ENCODE measurements at regions not wholly inside any gene's neighbourhood (a gene's known extent, or its start where the extent isn't known, plus 50 kb on each side); places are given as distances from the start of the nearest gene placed in this dataset.

- H3K36me3 ChIP-seq = no peaks in the 10 kb centered on the region
- intact Hi-C loops (cut with DNase I; ENCODE audit: low total_unique reads) (no loop called here), in situ Hi-C loops (cut with MboI; ENCODE audit: low sequenced_read_pairs in 4 of 4) (no loop called here)
- no peak for DNase-seq
- no peaks in the 10 kb centered on the region for H3K9me3 ChIP-seq
- no peaks in the 10 kb centered on the region for H3K27me3 ChIP-seq
- H3K27ac ChIP-seq = no peak overlapping the region
- TF ChIP-seq POLR2A (IDR thresholded peaks at IDR 0.05) = no peak
- TF ChIP-seq, protein P1, sequence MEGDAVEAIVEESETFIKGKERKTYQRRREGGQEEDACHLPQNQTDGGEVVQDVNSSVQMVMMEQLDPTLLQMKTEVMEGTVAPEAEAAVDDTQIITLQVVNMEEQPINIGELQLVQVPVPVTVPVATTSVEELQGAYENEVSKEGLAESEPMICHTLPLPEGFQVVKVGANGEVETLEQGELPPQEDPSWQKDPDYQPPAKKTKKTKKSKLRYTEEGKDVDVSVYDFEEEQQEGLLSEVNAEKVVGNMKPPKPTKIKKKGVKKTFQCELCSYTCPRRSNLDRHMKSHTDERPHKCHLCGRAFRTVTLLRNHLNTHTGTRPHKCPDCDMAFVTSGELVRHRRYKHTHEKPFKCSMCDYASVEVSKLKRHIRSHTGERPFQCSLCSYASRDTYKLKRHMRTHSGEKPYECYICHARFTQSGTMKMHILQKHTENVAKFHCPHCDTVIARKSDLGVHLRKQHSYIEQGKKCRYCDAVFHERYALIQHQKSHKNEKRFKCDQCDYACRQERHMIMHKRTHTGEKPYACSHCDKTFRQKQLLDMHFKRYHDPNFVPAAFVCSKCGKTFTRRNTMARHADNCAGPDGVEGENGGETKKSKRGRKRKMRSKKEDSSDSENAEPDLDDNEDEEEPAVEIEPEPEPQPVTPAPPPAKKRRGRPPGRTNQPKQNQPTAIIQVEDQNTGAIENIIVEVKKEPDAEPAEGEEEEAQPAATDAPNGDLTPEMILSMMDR (IDR thresholded peaks at IDR 0.05 in 4 of 5, conservative IDR thresholded peaks at IDR 0.05 in 1 of 5) = no peak
- no peak for ATAC-seq
- no peaks in the 10 kb centered on the region for H3K4me1 ChIP-seq
- no peak overlapping the region for H3K4me3 ChIP-seq
Observed at GRCh38 chr6:140779991-140780596, 1352.6 kb upstream of the GJE1 start.

DNA sequence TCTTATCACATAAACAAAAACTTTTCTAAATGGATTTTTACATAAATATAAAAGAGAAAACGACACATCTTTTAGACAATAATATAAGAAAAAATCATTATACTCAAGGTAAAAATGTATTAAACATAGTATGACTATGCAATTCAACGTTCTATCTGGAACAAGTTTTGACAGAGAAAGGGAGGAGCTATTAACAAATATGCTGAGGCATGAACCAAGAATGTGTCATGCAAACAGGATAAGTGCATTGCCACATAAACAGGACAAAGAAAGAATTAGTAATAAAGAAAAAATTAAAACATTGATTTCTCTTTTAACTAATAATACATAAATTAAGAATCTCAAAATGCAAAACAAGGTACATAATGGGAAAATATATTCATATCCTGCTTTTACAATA lies 1353.4 kb upstream of the GJE1 start:
- TF ChIP-seq POLR2A (IDR thresholded peaks at IDR 0.05) = no peak
- TF ChIP-seq, protein P1 (IDR thresholded peaks at IDR 0.05 in 4 of 5, conservative IDR thresholded peaks at IDR 0.05 in 1 of 5) = no peak
- peaks cover 4 to 7% of the 10 kb centered on the region in 2 donors for H3K4me1 ChIP-seq
- in situ Hi-C loops (cut with MboI; ENCODE audit: low sequenced_read_pairs in 4 of 4) (no loop called here), intact Hi-C loops (cut with DNase I; ENCODE audit: low total_unique reads) (no loop called here)
- no peak overlapping the region for H3K4me3 ChIP-seq
- H3K9me3 ChIP-seq = no peaks in the 10 kb centered on the region
- H3K36me3 ChIP-seq = no peaks in the 10 kb centered on the region
- DNase-seq = no peak
- no peak for ATAC-seq
- H3K27me3 ChIP-seq = no peaks in the 10 kb centered on the region
- H3K27ac ChIP-seq = no peak overlapping the region

GRCh38 chr6:140777780-140778179 lies 1354.9 kb upstream of the GJE1 start:
- in situ Hi-C loops (cut with MboI; ENCODE audit: low sequenced_read_pairs in 4 of 4) = no loop called here

GRCh38 chr6:140775061-140775460 lies 1357.7 kb upstream of the GJE1 start:
- in situ Hi-C loops (cut with MboI; ENCODE audit: low sequenced_read_pairs in 4 of 4) = no loop called here
- peaks cover 15 to 18% of the 10 kb centered on the region in 2 donors for H3K4me1 ChIP-seq

More at GRCh38 chr6:140777780-140778179, 1354.9 kb upstream of the GJE1 start:
- ATAC-seq (no peak), DNase-seq (no peak)
- Histone ChIP-seq H3K9me3 (no peaks in the 10 kb centered on the region), H3K27me3 (no peaks in the 10 kb centered on the region), H3K27ac (no peak overlapping the region), H3K36me3 (no peaks in the 10 kb centered on the region), H3K4me1 (peaks cover 15 to 18% of the 10 kb centered on the region in 2 donors), H3K4me3 (no peak overlapping the region)
- no peak for TF ChIP-seq POLR2A (IDR thresholded peaks at IDR 0.05)
- TF ChIP-seq, protein P1 (IDR thresholded peaks at IDR 0.05 in 4 of 5, conservative IDR thresholded peaks at IDR 0.05 in 1 of 5) = no peak
- intact Hi-C loops (cut with DNase I; ENCODE audit: low total_unique reads) = no loop called here

More at GRCh38 chr6:140775061-140775460, 1357.7 kb upstream of the GJE1 start:
- ATAC-seq = no peak
- intact Hi-C loops (cut with DNase I; ENCODE audit: low total_unique reads) = no loop called here
- H3K9me3 ChIP-seq = no peaks in the 10 kb centered on the region
- H3K27me3 ChIP-seq = no peaks in the 10 kb centered on the region
- no peak for DNase-seq
- H3K36me3 ChIP-seq = no peaks in the 10 kb centered on the region
- peak overlapping the region in 1 of 4 donors; percentile 63 for H3K27ac ChIP-seq
- no peak overlapping the region for H3K4me3 ChIP-seq
- TF ChIP-seq, protein P1 (IDR thresholded peaks at IDR 0.05 in 4 of 5, conservative IDR thresholded peaks at IDR 0.05 in 1 of 5) = no peak
- no peak for TF ChIP-seq POLR2A (IDR thresholded peaks at IDR 0.05)
